Neural cell (in vitro differentiated cells): ENCODE measurements at regions not wholly inside any gene's neighbourhood (a gene's known extent, or its start where the extent isn't known, plus 50 kb on each side); places are given as distances from the start of the nearest gene placed in this dataset.

Experiments
- H2AFZ ChIP-seq: fragments of 200-600, 300-800 bp; sonication (generic), shearing (Covaris generic); 2 replicates; pipeline ENCODE4 v1.6.0; 2014; ENCODE audit warnings: low read depth, mild to moderate bottlenecking, antibody characterized with exemption, low read length, moderate library complexity
- H3F3A ChIP-seq: fragments of 200-600 bp; shearing (Covaris generic); 2 replicates; pipeline ENCODE4 v1.6.1; 2016; ENCODE audit warnings: mild to moderate bottlenecking, moderate library complexity, mixed read lengths, antibody characterized with exemption, low read length; ENCODE audit not compliant: insufficient read depth, poor library complexity, severe bottlenecking
- H3K27ac ChIP-seq: fragments of 200-600, 300-800 bp; sonication (generic), shearing (Covaris generic); 2 replicates; pipeline ENCODE4 v1.5.1; 2014; ENCODE audit warnings: mild to moderate bottlenecking, low read length, moderate library complexity
- H3K27me3 ChIP-seq: fragments of 300-800, 200-600 bp; sonication (generic), shearing (Covaris generic); 2 replicates; pipeline ENCODE4 v1.6.0; 2014; ENCODE audit warnings: mild to moderate bottlenecking, low read depth, low read length, moderate library complexity; ENCODE audit not compliant: insufficient read depth
- H3K36me3 ChIP-seq: fragments of 300-800, 200-600 bp; sonication (generic), shearing (Covaris generic); 2 replicates; pipeline ENCODE4 v1.5.1; 2014; ENCODE audit warnings: mild to moderate bottlenecking, antibody characterized with exemption, low read length, moderate library complexity; ENCODE audit not compliant: insufficient read depth
- H3K4me2 ChIP-seq: fragments of 300-800, 200-600 bp; sonication (generic), shearing (Covaris generic); 2 replicates; pipeline ENCODE4 v1.6.0; 2014; ENCODE audit warnings: mild to moderate bottlenecking, low read length
- H3K4me3 ChIP-seq: fragments of 300-800, 200-600 bp; sonication (generic), shearing (Covaris generic); 2 replicates; pipeline ENCODE4 v1.5.1; 2014; ENCODE audit warnings: mild to moderate bottlenecking, low read length, moderate library complexity
- H3K79me2 ChIP-seq: fragments of 200-600 bp; shearing (Covaris generic); replicated peaks from 2 replicates; pipeline ENCODE4 v1.6.0; 2014; ENCODE audit warnings: mild to moderate bottlenecking, low read length, moderate library complexity; ENCODE audit not compliant: insufficient read depth
- H3K9ac ChIP-seq: fragments of 300-800, 200-600 bp; sonication (generic), shearing (Covaris generic); 2 replicates; pipeline ENCODE4 v1.6.1; 2016; ENCODE audit warnings: mild to moderate bottlenecking, low read length, mixed read lengths
- H3K9me2 ChIP-seq: fragments of 200-600 bp; shearing (Covaris generic); 2 replicates; pipeline ENCODE4 v1.6.1; 2016; ENCODE audit warnings: mild to moderate bottlenecking, low read length, mixed read lengths; ENCODE audit not compliant: insufficient read depth
- H3K9me3 ChIP-seq: fragments of 200-600, 300-800 bp; sonication (generic), shearing (Covaris generic); 2 replicates; pipeline ENCODE4 v1.6.1; 2016; ENCODE audit warnings: mild to moderate bottlenecking, mixed run types, low read length, moderate library complexity, mixed read lengths
- H4K20me1 ChIP-seq: fragments of 200-600 bp; shearing (Covaris generic); 2 replicates; pipeline ENCODE4 v1.6.1; 2016; ENCODE audit warnings: mild to moderate bottlenecking, mixed run types; ENCODE audit not compliant: insufficient read depth
- CTCF ChIP-seq: fragments of 450-650 bp; IDR thresholded peaks from 2 replicates; pipeline ENCODE4 v1.5.1; 2014; ENCODE audit warnings: antibody characterized with exemption, mild to moderate bottlenecking, moderate library complexity; ENCODE audit not compliant: poor library complexity, severe bottlenecking
- EP300 ChIP-seq: fragments of 450-650 bp; conservative IDR thresholded peaks from 2 replicates; pipeline ENCODE4 v1.6.1; 2014; ENCODE audit warnings: antibody characterized with exemption, mild to moderate bottlenecking, moderate library complexity; ENCODE audit not compliant: poor library complexity, severe bottlenecking
- EZH2 ChIP-seq: fragments of 200-600, 300-800 bp; shearing (Covaris generic), sonication (generic); IDR thresholded peaks from 2 replicates; pipeline ENCODE4 v1.6.1; 2014; ENCODE audit warnings: antibody characterized with exemption, low read length, borderline replicate concordance, mild to moderate bottlenecking; ENCODE audit not compliant: insufficient read depth, poor library complexity, severe bottlenecking
- MXI1 ChIP-seq: fragments of 450-650 bp; conservative IDR thresholded peaks from 2 replicates; pipeline ENCODE4 v1.6.1; 2014; ENCODE audit warnings: antibody characterized with exemption, mild to moderate bottlenecking; ENCODE audit not compliant: poor library complexity, severe bottlenecking
- POLR2AphosphoS5 ChIP-seq: IDR thresholded peaks from 2 replicates; pipeline ENCODE4 v1.6.1; 2012
- RAD21 ChIP-seq: fragments of 450-650 bp; conservative IDR thresholded peaks from 2 replicates; pipeline ENCODE4 v1.6.1; 2014; ENCODE audit warnings: antibody characterized with exemption, mild to moderate bottlenecking, moderate library complexity
- REST ChIP-seq: IDR thresholded peaks from 2 replicates; pipeline ENCODE4 v1.6.1; 2012; ENCODE audit warnings: borderline replicate concordance
- SMC3 ChIP-seq: fragments of 450-650 bp; conservative IDR thresholded peaks from 2 replicates; pipeline ENCODE4 v1.6.1; 2014; ENCODE audit warnings: antibody characterized with exemption, mild to moderate bottlenecking, moderate library complexity; ENCODE audit not compliant: poor library complexity
- TAF1 ChIP-seq: IDR thresholded peaks from 2 replicates; pipeline ENCODE4 v1.6.1; 2012; ENCODE audit warnings: low read depth

DNA sequence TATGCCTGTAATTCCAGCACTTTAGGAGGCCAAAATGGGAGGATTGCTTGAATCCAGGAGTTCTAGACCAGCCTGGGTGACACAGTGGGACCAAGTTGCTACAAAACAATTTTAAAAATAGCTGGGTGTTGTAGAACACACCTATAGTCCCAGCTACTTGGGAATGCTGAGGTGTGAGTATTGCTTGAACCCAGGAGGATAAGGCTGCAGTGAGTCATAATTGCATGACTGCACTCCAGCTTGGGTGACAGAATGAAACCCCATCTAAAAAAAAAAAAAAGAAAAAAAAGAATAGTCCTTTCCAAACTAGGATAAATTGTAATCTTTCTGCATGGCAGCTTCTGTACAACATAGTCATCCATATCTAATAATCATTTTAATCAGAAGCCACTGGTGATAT is 270.1 kb upstream of the INTU start:
- H3K9me3 ChIP-seq: no peaks in the 10 kb centered on the region
- H3K4me2 ChIP-seq: no peak overlapping the region
- H3K27me3 ChIP-seq: no peaks in the 10 kb centered on the region
- H3K27ac ChIP-seq: no peak overlapping the region
- no peak for TF ChIP-seq CTCF
- TF ChIP-seq EP300: no peak
- TF ChIP-seq TAF1: no peak
- TF ChIP-seq SMC3: no peak
- TF ChIP-seq EZH2: no peak
- no peak for TF ChIP-seq POLR2AphosphoS5
- TF ChIP-seq RAD21: no peak
- no peaks in the 10 kb centered on the region for H3K36me3 ChIP-seq
- H3K9ac ChIP-seq: no peak overlapping the region
- H3K4me3 ChIP-seq: no peak overlapping the region
- no peaks in the 10 kb centered on the region for H3F3A ChIP-seq
- H2AFZ ChIP-seq: no peak overlapping the region
- no peaks in the 10 kb centered on the region for H3K79me2 ChIP-seq
- H4K20me1 ChIP-seq: no peaks in the 10 kb centered on the region
- H3K9me2 ChIP-seq: no peaks in the 10 kb centered on the region

GRCh38 chr4:127364397-127364796 is 268.4 kb upstream of the INTU start:
- TF ChIP-seq SMC3 (no peak), EZH2 (no peak), EP300 (no peak), CTCF (no peak), REST (no peak), MXI1 (no peak), RAD21 (no peak), TAF1 (no peak), POLR2AphosphoS5 (no peak)
- no peaks in the 10 kb centered on the region for H3K9me3 ChIP-seq
- no peaks in the 10 kb centered on the region for H4K20me1 ChIP-seq

More at GRCh38 chr4:127364397-127364796, 268.4 kb upstream of the INTU start:
- H3K27me3 ChIP-seq: no peaks in the 10 kb centered on the region
- no peaks in the 10 kb centered on the region for H3K79me2 ChIP-seq
- no peak overlapping the region for H3K4me2 ChIP-seq
- no peaks in the 10 kb centered on the region for H3K9me2 ChIP-seq
- H3K4me3 ChIP-seq: no peak overlapping the region
- H2AFZ ChIP-seq: no peak overlapping the region
- H3F3A ChIP-seq: no peaks in the 10 kb centered on the region
- H3K36me3 ChIP-seq: no peaks in the 10 kb centered on the region
- no peak overlapping the region for H3K27ac ChIP-seq
- H3K9ac ChIP-seq: no peak overlapping the region
